ENCODE measurements at regions not wholly inside any gene's neighbourhood (a gene's known extent, or its start where the extent isn't known, plus 50 kb on each side); places are given as distances from the start of the nearest gene placed in this dataset.

- TF ChIP-seq, protein P1, sequence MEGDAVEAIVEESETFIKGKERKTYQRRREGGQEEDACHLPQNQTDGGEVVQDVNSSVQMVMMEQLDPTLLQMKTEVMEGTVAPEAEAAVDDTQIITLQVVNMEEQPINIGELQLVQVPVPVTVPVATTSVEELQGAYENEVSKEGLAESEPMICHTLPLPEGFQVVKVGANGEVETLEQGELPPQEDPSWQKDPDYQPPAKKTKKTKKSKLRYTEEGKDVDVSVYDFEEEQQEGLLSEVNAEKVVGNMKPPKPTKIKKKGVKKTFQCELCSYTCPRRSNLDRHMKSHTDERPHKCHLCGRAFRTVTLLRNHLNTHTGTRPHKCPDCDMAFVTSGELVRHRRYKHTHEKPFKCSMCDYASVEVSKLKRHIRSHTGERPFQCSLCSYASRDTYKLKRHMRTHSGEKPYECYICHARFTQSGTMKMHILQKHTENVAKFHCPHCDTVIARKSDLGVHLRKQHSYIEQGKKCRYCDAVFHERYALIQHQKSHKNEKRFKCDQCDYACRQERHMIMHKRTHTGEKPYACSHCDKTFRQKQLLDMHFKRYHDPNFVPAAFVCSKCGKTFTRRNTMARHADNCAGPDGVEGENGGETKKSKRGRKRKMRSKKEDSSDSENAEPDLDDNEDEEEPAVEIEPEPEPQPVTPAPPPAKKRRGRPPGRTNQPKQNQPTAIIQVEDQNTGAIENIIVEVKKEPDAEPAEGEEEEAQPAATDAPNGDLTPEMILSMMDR (IDR thresholded peaks at IDR 0.05) = no peak
- no peak for DNase-seq (ENCODE audit: low spot score in 2 of 2)
- Histone ChIP-seq H3K36me3 (no peaks in the 10 kb centered on the region), H3K4me3 (no peak overlapping the region), H3K27ac (no peak overlapping the region), H3K9me3 (no peaks in the 10 kb centered on the region), H3K27me3 (no peaks in the 10 kb centered on the region), H3K4me1 (no peaks in the 10 kb centered on the region)
- intact Hi-C loops (cut with DNase I) = no loop called here
These were observed 631.3 kb upstream of the IMPG1 start for GRCh38 chr6:76703786-76704185.

- no peaks in the 10 kb centered on the region for H3K4me1 ChIP-seq
- no peak overlapping the region for H3K27ac ChIP-seq
- intact Hi-C loops (cut with DNase I) = no loop called here
- no peaks in the 10 kb centered on the region for H3K9me3 ChIP-seq
- no peak for DNase-seq (ENCODE audit: low spot score in 2 of 2)
- TF ChIP-seq, protein P1 (IDR thresholded peaks at IDR 0.05) = no peak
- no peaks in the 10 kb centered on the region for H3K36me3 ChIP-seq
- no peak overlapping the region for H3K4me3 ChIP-seq
- H3K27me3 ChIP-seq = no peaks in the 10 kb centered on the region
These were observed 630.8 kb upstream of the IMPG1 start for GRCh38 chr6:76703285-76703684.

DNA sequence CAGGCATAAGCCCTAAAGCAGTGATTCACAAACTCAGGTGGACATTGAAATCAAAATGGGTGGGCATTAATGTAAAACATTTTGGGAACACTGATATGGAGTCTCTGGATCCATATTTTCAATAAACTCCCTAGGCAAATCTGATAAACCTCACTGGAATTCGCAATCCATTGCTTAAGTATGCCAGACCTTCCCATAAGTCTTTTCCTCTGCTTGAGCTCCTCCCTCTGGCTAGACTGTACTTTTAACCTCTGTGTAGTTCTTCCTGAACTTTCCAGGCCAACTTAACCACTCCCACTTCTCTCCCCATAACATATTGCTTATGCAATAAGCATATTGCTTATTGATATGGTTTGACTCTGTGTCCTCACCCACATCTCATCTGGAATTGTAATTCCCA is 629.7 kb upstream of the IMPG1 start:
- TF ChIP-seq, protein P1 (IDR thresholded peaks at IDR 0.05) = no peak
- H3K27me3 ChIP-seq = no peaks in the 10 kb centered on the region
- H3K9me3 ChIP-seq = no peaks in the 10 kb centered on the region
- no peak overlapping the region for H3K27ac ChIP-seq
- no peaks in the 10 kb centered on the region for H3K4me1 ChIP-seq
- DNase-seq (ENCODE audit: low spot score in 2 of 2) = no peak
- intact Hi-C loops (cut with DNase I) = no loop called here
- H3K36me3 ChIP-seq = no peaks in the 10 kb centered on the region
- H3K4me3 ChIP-seq = no peak overlapping the region

DNA sequence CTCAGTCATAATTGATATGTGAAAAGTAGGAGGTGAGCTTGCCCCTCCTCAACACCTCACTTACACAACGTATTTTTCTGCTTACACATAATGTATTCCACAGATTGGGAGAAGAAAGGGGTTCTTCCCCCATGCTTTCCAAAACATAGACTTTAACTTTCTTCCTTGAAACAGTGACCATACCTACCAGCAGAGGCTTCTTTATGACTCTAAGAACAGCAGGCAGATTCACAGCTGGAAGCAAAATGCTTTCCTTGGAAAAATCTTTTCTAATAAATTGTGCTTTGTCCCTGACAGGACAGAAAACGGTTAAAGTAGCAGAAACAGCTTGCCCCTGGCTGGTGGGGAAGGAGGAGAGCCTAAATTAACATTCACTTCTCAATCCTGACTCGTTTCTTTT is 629.1 kb upstream of the IMPG1 start:
- no peak overlapping the region for H3K4me3 ChIP-seq
- no peaks in the 10 kb centered on the region for H3K27me3 ChIP-seq
- H3K27ac ChIP-seq = no peak overlapping the region
- TF ChIP-seq, protein P1 (IDR thresholded peaks at IDR 0.05) = no peak
- intact Hi-C loops (cut with DNase I) = no loop called here
- H3K9me3 ChIP-seq = no peaks in the 10 kb centered on the region
- no peak for DNase-seq (ENCODE audit: low spot score in 2 of 2)
- no peaks in the 10 kb centered on the region for H3K36me3 ChIP-seq
- H3K4me1 ChIP-seq = no peaks in the 10 kb centered on the region

GRCh38 chr6:76697585-76697984 is 625.1 kb upstream of the IMPG1 start:
- no peak for DNase-seq (ENCODE audit: low spot score in 2 of 2)
- H3K9me3 ChIP-seq = no peaks in the 10 kb centered on the region
- intact Hi-C loops (cut with DNase I) = no loop called here
- H3K4me1 ChIP-seq = no peaks in the 10 kb centered on the region
- H3K27ac ChIP-seq = no peak overlapping the region
- H3K36me3 ChIP-seq = no peaks in the 10 kb centered on the region
- TF ChIP-seq, protein P1 (IDR thresholded peaks at IDR 0.05) = no peak
- no peaks in the 10 kb centered on the region for H3K27me3 ChIP-seq
- H3K4me3 ChIP-seq = no peak overlapping the region

DNA sequence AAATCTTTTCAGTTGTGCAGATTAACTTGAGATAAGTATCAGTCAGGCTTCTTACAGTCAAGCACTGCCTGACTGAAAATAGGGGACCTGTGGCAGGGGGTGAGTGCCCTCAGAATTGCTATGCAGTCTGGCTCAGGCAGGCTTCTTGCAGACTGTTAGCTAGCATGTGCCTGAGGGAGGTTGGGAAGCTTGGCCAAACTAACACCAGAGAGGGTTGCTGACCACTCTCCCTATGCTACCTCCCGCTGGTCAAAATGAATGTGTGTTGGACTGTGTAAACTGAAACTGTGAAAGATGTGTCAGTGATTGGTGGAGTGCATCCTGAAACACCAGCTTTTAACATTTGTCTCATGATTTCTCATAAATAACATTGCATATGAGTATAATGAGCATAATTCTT is 622.3 kb upstream of the IMPG1 start:
- H3K27me3 ChIP-seq = no peaks in the 10 kb centered on the region
- no peak for DNase-seq (ENCODE audit: low spot score in 2 of 2)
- H3K27ac ChIP-seq = no peak overlapping the region
- TF ChIP-seq, protein P1 (IDR thresholded peaks at IDR 0.05) = no peak
- H3K36me3 ChIP-seq = no peaks in the 10 kb centered on the region
- intact Hi-C loops (cut with DNase I) = no loop called here
- H3K4me3 ChIP-seq = no peak overlapping the region
- H3K9me3 ChIP-seq = no peaks in the 10 kb centered on the region
- H3K4me1 ChIP-seq = no peaks in the 10 kb centered on the region
